GM04504 (cell line): ENCODE measurements at regions not wholly inside any gene's neighbourhood (a gene's known extent, or its start where the extent isn't known, plus 50 kb on each side); places are given as distances from the start of the nearest gene placed in this dataset.

Experiments used
- DNase-seq: peaks from one replicate; pipeline ENCODE4 v3.0.0-alpha.2; 2012; ENCODE audit warnings: low read depth

DNA sequence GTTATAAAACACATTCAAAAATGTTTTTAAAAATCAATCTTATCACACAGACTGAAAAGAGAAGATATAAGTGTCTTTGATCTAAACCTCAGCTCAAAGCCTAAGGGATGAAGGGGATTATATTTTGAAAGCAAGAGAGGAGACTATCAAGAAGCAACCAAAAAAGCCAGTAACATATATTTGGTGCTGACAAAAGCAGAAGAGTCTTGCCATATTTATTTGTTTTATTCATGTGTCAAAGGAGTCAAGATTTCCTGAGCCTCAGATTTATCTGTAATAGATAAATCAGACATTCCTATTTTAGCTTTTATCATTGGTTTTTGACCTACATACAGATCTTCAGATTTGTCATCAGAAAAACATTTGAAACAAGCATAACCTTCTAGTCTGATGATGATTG, 798.6 kb upstream of the PCDH9 start:
- no peak for DNase-seq

DNA sequence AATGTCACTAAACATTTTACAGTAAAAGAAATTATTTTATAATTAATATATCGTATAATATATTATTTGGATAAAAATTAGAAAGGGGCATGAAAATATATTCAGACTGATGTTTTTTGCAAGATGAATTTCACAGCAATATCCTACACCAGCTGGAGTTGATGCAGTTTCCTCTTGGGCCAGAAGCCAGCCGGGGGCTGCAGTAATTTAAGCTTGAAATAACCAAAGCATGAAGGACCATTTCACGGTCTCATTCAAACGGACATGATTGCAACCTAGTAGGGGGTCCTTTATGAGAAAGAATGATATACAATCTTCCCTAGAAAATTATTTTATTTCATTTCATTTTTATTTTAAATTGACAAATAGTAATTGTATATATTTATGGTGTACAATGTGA, 797.2 kb upstream of the PCDH9 start:
- no peak for DNase-seq

DNA sequence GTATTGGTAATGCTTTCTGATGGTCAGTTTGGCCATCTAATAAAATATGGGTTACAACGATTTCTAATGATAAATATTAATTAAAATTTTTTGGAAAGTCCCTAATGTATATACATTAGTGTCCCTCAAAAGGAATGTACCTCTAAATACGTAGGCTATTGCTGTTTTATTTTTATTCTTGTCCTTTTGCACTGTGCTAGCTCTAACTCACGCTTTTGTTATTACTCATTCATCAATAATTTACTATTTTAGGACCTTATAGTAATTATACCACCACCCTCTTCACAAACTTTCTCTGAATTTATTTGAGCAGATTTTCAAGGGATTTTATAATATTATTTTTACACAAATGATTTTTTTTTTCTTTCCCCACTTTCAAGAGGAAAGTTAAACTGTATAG, 795.9 kb upstream of the PCDH9 start:
- no peak for DNase-seq

DNA sequence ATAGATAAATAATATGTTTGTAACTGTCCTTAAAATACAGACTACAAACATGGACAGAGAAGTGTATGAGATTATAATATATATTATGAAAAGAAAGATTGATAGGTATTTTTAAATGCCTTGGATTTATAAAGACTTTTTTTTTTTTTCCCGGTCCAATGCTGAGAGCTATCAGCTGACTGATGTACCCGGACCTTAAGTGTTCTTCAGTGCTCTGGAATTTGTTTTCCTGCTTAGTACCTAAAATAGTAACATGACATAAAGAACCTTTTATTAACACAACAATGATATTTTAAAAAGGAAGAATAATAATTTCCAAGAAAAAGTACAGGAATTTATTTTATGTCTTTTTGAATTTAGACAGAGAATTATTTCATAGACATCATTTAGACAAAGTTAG, 795.5 kb upstream of the PCDH9 start:
- no peak for DNase-seq

DNA sequence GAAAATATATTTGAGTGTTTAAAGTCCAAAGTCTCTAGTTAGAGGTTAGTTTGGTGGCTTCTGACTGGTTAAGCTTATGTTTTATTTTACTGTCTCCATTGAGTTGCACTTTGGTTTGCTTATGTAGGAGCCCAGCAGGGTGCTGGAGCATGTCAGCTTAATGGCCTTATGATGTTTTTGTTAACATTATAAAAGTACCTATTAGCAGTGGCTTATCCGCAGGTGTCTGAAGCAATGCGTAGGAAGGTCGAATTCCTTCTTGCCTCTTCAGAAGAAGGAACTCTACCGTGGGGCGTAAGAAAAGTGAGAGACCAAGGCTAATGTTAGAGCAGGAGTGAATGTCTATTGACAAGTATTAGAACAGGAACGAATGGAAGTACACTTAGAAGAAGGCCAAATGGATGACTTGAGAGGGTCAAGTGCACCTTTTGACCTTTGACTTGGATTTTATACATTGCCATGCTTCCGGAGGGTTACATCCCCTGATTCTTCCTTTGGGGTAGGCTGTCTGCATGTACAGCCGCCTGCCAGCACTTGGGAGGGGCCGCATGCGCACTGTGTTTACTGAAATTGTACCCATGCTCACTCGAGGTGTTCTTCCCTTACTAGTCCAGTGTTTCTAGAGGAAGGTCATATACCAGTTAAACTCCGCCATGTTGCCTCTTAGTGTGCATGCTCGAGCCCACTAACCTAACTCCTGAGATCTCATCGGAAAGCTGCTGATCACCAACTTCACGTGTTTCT, 793.9 kb upstream of the PCDH9 start:
- no peak for DNase-seq

DNA sequence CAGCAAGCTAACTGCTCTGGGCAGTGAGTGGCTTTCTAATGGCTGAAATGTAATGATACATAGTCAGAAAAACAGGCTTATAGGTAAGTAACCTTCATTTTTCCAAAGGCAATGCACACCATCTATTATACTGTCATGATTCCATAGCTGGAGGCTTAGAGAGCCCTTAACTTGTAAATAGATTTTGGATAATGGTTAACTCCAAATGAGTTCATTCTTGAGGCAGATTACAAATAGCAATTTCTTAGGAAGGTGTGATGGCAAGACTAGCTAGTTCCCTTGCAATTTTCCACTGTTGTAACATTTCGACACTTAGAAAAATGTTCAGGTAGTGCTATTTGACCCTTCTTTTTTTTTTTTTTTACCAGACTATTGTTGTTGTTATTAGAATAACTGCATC, 789.8 kb upstream of the PCDH9 start:
- no peak for DNase-seq

DNA sequence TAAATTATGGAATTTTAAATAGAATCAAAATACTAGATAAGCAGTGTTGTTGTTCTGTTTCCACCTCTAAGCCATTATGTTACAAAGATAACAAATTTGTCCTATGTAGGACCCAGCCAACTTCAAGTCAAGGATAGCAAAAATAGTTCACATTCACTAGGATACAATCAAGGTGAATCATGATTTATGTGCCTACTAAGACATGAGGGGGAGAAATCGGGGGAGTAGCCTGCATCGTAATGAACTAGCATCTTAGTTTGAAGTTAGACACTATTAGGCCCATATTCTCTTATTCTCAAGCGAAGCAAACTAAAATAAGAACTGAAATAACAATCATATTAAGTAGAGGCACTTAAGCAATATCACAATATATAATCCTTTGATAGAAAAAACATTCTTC, 779.4 kb upstream of the PCDH9 start:
- DNase-seq, result no peak

DNA sequence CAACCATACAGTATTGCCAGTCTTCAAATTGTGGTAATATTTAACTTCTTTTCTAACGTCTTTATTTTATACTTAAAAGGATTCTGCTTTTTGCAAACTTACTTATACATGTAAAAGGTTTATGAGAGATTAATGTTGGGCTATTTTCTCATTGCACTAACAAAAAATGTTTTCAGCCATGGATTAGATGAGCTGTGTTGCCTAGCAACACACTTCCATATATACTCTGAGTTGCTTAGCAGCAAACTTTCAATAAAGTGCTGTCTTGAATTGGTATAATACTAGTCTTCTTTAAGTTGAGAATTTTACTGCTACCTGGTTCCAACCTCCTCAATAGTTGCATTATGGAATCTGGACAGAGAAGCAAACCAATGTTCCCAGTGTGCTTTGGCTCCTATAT, 777.4 kb upstream of the PCDH9 start:
- no peak for DNase-seq

DNA sequence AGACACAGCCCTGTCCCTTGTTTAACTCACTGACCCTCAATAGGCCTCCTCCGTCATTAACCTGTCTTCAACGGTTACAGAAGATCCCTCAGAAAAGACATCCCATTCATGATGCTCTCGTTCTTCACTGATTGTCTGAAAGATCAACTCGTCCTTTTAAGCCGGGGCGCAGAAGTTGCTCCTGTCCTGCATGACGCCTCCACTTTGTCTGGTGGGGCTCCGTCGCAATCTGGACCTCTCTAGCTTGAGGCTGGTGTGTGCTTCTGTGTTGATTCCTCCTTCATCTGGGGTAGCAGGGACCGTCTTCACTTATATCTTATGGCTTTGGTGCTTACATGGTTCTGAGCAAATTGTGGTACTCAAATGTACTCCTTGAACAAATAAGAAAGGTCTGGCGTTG, 766.0 kb upstream of the PCDH9 start:
- DNase-seq, result no peak

DNA sequence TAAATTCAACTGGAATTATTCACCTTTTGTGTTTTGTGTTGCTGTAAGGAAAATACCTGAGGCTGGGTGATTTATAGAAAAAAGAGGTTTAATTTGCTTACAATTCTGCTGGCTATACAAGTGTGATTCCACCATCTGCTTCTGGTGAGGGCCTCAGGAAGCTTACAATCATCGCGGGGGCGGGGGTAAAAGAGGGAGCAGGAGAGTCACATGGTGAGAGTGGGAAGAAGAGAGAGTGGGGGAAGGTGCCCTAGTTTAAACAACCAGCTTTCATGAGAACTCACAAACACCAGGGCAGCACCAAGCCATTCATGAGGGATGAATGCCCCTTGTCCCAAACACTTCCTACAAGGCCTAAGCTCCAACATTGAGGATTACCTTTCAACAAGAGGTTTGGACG, 760.7 kb upstream of the PCDH9 start:
- DNase-seq, result no peak

DNA sequence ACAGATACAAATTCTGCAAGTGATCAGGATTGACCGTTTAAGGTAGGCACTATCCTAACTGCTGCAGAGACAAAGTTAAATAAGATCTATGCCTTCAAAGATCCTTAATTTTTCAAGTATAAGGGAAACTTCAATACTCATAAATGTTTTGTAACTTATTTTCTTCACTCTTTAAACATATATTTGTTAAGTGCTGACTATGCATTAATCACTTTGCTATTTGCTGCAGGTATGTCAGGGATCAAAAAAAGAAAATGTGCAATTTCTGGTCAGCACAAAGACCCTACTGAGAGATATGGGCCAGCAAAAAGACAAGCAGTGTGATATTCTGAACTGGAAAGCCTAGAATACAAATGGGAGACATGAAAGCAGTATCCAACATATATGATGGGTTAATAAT, 756.1 kb upstream of the PCDH9 start:
- no peak for DNase-seq

DNA sequence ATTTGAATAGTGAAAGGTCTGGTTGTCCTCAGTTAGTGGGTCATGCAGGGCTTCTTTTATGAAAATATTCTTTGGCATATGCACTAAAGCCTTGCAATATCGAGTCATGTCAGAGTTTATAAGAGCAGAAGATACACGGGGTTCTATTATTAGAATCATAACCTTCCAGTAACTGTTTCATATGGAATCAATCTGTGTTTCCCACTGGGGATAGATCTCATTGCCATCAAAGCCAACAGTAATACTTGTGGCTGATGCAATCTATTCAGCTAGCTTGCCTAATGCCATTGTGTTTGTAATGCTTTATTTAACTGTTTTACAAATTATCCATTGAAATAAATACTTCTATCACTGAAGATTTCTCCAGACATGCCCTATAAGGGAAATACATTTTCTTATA, 746.9 kb upstream of the PCDH9 start:
- DNase-seq, result no peak

DNA sequence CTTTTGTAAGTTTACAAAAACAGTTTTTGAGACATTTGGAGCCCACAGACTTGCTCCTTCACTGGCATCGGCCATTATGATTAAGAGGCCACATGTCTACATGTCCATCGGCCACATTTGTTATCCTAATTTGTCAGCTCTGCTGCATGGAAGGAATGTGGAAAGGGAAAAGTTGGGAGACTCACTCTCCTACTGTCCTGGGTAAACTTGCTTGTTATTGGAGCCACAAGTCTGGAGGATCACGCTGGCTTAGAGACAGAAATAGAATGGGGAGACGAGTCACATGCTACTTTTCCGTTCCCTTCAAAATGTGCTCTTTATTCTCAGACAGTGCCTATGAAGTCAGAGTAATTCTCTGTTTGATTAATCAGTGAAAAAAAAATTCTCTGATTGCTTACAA, 741.2 kb upstream of the PCDH9 start:
- no peak for DNase-seq

DNA sequence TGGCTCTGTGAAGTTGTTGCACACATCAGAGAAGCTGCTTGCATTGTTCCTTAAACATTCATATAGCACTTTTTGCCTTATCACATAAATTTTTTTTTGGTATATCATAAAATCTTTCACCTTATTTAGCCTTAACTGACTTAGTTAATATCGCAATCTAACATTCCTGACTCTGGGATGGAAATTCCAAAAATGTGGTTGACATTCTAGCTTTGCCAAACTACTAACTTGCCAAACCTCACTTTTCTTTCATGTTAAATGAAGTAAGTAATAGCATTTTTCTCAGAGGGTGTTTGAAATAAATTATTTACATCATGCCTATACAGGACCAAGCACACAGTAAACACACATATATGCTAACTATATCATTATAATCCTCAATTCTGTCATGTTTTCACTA, 736.9 kb upstream of the PCDH9 start:
- no peak for DNase-seq

DNA sequence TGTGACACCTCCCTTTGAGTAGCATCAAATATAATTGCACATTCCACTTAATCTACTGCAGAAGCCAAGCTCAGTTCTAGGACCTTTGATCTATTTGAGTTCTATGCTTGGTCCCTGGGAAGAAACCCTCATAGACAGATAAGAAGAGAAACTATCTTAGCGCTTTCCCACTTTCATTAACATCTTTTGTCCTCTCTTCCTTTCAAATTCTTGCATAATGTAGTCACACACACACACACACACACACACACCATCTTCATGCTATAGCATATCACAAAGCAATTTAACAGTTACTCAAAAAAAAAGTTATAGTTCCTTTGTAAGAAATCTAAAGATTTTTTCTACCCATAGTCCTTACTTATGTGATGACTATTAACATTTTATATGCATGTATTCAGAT, 735.9 kb upstream of the PCDH9 start:
- no peak for DNase-seq

DNA sequence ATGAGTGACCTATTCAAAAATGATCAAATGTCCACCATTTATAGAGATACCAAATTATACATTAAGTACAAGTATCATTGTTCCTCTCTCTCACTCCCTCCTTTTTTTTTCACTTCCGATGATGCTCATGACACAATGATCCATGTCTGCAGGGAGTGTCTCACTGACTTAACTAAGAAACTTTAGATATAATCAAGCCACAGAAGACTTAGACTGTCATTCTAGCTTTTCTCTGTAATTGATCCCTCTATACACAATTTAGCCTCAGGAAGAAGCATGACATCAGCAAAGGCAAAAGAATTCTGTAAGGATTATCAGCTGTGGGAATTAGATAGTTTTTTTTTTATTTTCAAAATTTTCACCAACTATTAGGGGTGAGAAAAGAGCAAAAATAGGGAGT, 734.9 kb upstream of the PCDH9 start:
- no peak for DNase-seq

DNA sequence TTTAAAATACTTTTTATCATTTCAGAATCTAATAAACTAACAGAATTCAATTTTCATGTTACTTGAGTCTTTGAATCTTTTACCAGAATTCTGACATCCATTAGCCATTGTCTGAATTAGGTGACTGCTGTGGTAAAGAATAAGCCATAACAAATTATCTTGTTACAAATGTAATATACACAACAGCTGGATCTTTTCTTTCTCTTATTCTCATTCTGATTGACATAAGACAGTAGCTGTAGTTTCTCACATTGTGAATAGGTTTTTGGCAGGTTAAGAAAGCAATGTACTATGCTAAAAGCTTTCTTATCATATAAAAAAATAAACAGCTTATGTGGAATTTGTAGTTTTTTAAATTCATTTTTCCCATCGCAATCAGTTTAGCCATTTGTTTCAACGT, 734.0 kb upstream of the PCDH9 start:
- no peak for DNase-seq

DNA sequence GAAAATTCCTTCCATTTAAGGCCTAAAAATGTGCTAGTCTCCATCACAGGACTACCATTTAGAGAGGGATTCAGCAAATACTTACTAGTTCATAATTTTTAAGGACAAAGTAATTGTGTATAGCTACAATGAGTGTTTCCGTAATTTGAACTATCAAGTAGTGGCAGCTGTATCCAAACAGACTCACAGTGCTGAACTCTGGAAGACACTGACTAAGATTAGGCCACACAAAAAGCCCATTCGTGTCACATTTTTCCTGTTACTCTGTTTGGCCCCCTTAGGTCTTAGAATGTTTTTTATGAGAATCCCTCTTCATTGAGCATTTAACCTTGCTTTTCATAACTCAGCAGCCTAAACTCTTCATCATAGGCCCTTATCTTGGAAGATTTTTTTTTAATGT, 731.2 kb upstream of the PCDH9 start:
- DNase-seq, result no peak

DNA sequence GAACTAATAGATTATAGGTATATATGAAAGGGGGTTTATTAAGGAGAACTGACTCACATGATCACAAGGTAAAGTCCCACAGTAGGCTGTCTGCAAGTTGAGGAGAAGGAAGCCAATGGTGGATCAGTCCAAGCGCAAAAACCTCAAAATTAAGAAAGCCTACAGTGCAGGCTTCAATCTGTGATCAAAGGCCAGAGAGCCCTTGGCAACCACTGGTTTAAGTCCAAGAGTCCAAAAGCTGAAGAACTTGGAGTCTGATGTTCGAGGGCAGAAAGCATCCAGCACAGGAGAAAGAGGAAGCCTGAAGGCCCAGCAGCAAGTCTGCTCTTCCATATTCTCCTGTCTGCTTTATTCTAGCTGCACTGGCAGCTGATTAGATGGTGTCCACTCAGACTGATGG, 721.3 kb upstream of the PCDH9 start:
- no peak for DNase-seq

DNA sequence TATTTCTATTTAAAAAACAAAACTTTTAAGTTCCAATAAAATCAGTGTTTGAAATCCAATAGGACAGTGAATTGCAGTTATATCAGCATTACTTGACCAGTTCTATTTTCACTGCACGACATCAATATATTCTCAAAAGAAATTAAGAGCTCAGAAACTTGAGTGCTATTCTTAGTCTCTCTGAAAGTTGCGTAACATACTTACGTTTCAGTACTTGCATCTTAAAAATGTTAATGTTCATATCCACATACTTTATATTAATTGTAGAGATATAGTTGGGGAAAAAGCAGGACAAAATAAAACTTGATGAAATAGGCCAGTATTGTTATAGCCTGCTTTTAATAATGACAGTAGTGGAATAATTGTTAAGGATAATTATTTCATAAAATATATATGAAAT, 720.5 kb upstream of the PCDH9 start:
- no peak for DNase-seq

DNA sequence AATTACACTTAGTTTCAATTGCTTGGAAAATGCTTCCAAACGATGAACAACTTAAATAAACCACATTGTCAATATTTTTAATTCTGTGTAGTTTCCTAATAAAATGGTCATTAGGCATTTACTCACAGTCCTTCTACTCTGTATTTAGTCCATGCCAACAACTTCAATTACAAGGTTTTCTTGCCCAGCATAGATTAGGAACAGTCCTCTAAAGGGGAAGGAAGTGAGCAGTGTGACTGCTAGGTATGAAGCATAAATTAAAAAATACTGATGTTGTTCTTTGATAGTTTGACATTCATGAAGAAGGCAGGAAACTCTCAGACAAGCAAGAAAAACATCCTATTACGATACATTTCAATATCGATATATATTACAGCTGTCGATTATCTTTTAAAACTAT, 716.0 kb upstream of the PCDH9 start:
- DNase-seq, result no peak

DNA sequence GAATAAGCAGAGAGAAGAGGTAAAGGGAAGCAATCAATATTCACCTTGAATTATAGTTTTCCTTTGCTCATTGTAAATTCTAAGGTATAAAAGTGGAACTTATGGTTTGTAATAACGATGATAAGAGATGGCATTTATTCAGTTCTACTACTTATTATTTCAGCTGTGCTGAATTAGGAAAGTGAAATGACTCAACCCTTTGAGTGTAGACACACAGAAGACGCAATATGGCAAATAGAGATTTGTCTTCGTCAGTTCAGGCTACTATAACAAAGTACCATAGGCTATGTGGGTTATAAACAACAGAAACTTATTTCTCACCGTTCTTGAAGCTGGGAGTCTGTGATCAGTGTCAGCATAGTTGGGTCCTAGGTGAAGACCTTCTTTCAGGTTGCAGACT, 713.0 kb upstream of the PCDH9 start:
- no peak for DNase-seq

DNA sequence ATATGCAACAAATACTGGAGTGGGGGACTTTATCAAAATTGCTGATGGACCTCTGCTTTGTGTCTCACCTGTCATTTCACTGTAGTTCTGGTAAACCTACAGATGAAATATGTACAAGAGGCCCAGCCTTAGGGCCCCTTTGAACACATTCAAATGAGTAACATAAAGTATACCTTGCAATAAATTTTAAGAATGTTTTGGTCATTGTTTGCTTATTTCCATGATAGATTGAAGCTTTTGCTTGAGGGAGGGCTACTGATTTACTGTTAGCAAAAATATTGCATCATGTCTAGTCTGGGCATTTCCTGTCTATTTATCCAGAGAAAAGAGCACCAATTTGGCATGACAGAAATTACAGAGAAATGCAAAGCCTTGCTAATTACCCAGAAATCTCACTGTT, 705.5 kb upstream of the PCDH9 start:
- no peak for DNase-seq

DNA sequence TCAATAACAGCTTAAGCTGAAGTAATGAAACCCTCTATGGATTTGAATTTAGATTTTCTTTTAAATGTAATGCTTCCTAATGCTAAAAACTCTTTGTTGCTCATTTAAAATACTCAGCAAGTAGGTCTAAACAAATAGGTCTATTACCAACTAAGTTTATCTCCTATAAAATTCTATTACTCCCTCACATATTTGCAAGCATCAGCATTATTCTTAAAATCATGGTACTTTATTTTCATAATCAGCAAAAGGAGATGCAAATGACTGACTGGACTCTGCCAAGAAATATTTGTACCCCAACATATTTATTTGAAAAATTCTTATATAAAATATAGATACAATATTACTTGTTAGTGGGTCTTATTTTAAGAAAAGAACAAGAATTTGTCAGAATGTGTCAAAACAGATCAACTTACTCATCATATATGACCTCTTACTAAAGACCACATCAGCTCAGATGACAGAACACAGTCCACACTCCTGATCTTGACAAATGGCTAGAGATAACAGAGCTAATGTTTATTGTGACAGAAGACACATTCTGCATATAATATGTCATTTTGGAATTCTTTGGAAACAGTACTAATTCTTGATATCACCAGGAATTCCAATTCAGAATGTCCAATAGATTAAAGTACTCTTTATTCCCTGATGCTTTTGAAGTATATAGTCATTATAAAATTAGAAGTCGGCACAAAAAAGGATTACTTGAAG, 704.6 kb upstream of the PCDH9 start:
- DNase-seq, result no peak
